NB4 (cell line): ENCODE measurements at regions not wholly inside any gene's neighbourhood (a gene's known extent, or its start where the extent isn't known, plus 50 kb on each side); places are given as distances from the start of the nearest gene placed in this dataset.
"Not testable (repeated sequence)": the region's sequence is repeated elsewhere in the genome, so short reads cannot be mapped to it uniquely, and the experiment has no call there.

ENCODE experiments used
- DNase-seq: peaks from one replicate; pipeline ENCODE4 v3.0.0; 2010; ENCODE audit warnings: low read depth
- H3K4me3 ChIP-seq: one replicate; pipeline ENCODE4 v1.5.1; 2011; ENCODE audit warnings: mild to moderate bottlenecking, low read depth, low read length, moderate library complexity
- CTCF ChIP-seq: IDR thresholded peaks from one replicate; pipeline ENCODE4 v1.5.1; 2012; ENCODE audit warnings: low read depth, low read length
- MAX ChIP-seq: IDR thresholded peaks from 2 replicates; pipeline ENCODE4 v1.6.1; 2011; ENCODE audit warnings: low read depth, low read length
- MYC ChIP-seq: IDR thresholded peaks from 2 replicates; pipeline ENCODE4 v1.6.1; 2011; ENCODE audit warnings: low read depth, low read length
- POLR2A ChIP-seq: IDR thresholded peaks from 2 replicates; pipeline ENCODE4 v1.6.1; 2011; ENCODE audit warnings: mild to moderate bottlenecking; ENCODE audit not compliant: insufficient read length; ENCODE audit errors: extremely low read depth

- not testable (repeated sequence) for H3K4me3 ChIP-seq
These were observed 52.2 kb downstream of the HOXC4 start for GRCh38 chr12:54105809-54106208.

GRCh38 chr12:54106252-54106651 is 52.6 kb downstream of the HOXC4 start:
- not testable (repeated sequence) for DNase-seq

More at GRCh38 chr12:54105809-54106208, 52.2 kb downstream of the HOXC4 start:
- not testable (repeated sequence) for DNase-seq

GRCh38 chr12:54106803-54107579 is 53.4 kb downstream of the HOXC4 start:
- H3K4me3 ChIP-seq, DNase-seq: not testable (repeated sequence)

More at GRCh38 chr12:54106252-54106651, 52.6 kb downstream of the HOXC4 start:
- H3K4me3 ChIP-seq: not testable (repeated sequence)

GRCh38 chr12:54112336-54112735 is 58.7 kb downstream of the HOXC4 start:
- not testable (repeated sequence) for DNase-seq, H3K4me3 ChIP-seq

GRCh38 chr12:54116055-54116454 is 62.4 kb downstream of the HOXC4 start:
- not testable (repeated sequence) for H3K4me3 ChIP-seq, DNase-seq

- not testable (repeated sequence) for DNase-seq, H3K4me3 ChIP-seq
These were observed 63.8 kb downstream of the HOXC4 start for GRCh38 chr12:54117392-54117791.

- not testable (repeated sequence) for DNase-seq, H3K4me3 ChIP-seq
These were observed 65.4 kb downstream of the HOXC4 start for GRCh38 chr12:54119082-54119481.

- not testable (repeated sequence) for DNase-seq, H3K4me3 ChIP-seq
These were observed 64.8 kb downstream of the SMUG1 start for GRCh38 chr12:54123981-54124380.

- not testable (repeated sequence) for H3K4me3 ChIP-seq, DNase-seq
These were observed 63.1 kb downstream of the SMUG1 start for GRCh38 chr12:54125708-54126028.

GRCh38 chr12:54126029-54126695 is 62.6 kb downstream of the SMUG1 start:
- H3K4me3 ChIP-seq: no peak overlapping the region
- no peak for DNase-seq
- no peak for TF ChIP-seq MAX
- TF ChIP-seq POLR2A: no peak
- no peak for TF ChIP-seq MYC
- TF ChIP-seq CTCF: no peak

- no peak overlapping the region for H3K4me3 ChIP-seq
- no peak for TF ChIP-seq POLR2A
- no peak for TF ChIP-seq CTCF
- no peak for TF ChIP-seq MYC
- TF ChIP-seq MAX: no peak
- peak; percentile 24 for DNase-seq
These were observed 61.9 kb downstream of the SMUG1 start for GRCh38 chr12:54126696-54127537.
